ENCODE measurements at regions not wholly inside any gene's neighbourhood (a gene's known extent, or its start where the extent isn't known, plus 50 kb on each side); places are given as distances from the start of the nearest gene placed in this dataset.

DNA sequence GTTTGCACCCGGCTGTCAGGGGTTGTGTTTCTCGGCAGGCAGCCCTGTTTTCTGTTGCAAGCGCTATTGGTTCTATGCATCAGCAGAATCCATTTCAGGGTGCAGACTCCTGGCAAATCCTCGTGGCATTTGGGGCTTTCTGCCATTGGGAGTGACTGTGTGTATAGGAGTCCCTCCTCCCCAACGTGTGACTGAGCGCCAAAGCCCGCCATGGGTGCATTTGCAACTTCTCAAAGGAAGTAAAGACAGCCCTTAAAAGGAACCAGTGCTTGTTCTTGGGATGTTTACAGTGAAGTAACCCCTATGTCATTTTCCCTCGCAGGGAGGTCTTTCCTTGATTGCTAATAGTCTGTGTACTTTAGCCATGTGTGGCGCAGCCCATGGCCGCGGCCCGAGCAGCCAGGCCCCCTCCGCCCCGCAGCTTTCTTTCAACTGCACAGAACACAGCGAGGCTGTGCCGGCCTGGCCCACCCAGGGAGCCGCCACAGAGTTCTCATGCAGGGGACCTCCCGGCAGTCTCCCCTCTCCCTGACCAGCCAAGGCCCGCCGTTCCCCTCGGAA, 175.6 kb downstream of the HSD17B3 start:
- Histone ChIP-seq H3F3A (ENCODE audit: insufficient read depth, low read length, poor library complexity, severe bottlenecking) (no peaks in the 10 kb centered on the region), H3K9me3 (ENCODE audit: low read length) (no peaks in the 10 kb centered on the region), H3K4me3 (ENCODE audit: low read length) (no peak overlapping the region), H3K4me2 (ENCODE audit: low read length) (no peak overlapping the region), H3K79me2 (replicated peaks; ENCODE audit: insufficient read depth, low read length) (no peaks in the 10 kb centered on the region), H4K20me1 (ENCODE audit: insufficient read depth) (no peaks in the 10 kb centered on the region), H3K27me3 (ENCODE audit: insufficient read depth, low read depth, low read length) (peaks cover 83% of the 10 kb centered on the region), H3K9me2 (ENCODE audit: insufficient read depth, low read length) (no peaks in the 10 kb centered on the region), H3K36me3 (ENCODE audit: insufficient read depth, low read length) (no peaks in the 10 kb centered on the region), H2AFZ (ENCODE audit: low read depth, low read length) (no peak overlapping the region), H3K9ac (ENCODE audit: low read length) (no peak overlapping the region), H3K27ac (ENCODE audit: low read length) (no peak overlapping the region)
- TF ChIP-seq MXI1 (conservative IDR thresholded peaks at IDR 0.05; ENCODE audit: poor library complexity, severe bottlenecking) (no peak), CTCF (IDR thresholded peaks at IDR 0.05; ENCODE audit: poor library complexity, severe bottlenecking) (no peak), RAD21 (conservative IDR thresholded peaks at IDR 0.05) (no peak), EP300 (conservative IDR thresholded peaks at IDR 0.05; ENCODE audit: poor library complexity, severe bottlenecking) (no peak), SMC3 (conservative IDR thresholded peaks at IDR 0.05; ENCODE audit: poor library complexity) (no peak), TAF1 (IDR thresholded peaks at IDR 0.05; ENCODE audit: low read depth) (no peak), POLR2AphosphoS5 (IDR thresholded peaks at IDR 0.05) (no peak)

- no peak overlapping the region for H2AFZ ChIP-seq (ENCODE audit: low read depth, low read length)
- TF ChIP-seq SMC3 (conservative IDR thresholded peaks at IDR 0.05; ENCODE audit: poor library complexity) = no peak
- TF ChIP-seq, protein P1, sequence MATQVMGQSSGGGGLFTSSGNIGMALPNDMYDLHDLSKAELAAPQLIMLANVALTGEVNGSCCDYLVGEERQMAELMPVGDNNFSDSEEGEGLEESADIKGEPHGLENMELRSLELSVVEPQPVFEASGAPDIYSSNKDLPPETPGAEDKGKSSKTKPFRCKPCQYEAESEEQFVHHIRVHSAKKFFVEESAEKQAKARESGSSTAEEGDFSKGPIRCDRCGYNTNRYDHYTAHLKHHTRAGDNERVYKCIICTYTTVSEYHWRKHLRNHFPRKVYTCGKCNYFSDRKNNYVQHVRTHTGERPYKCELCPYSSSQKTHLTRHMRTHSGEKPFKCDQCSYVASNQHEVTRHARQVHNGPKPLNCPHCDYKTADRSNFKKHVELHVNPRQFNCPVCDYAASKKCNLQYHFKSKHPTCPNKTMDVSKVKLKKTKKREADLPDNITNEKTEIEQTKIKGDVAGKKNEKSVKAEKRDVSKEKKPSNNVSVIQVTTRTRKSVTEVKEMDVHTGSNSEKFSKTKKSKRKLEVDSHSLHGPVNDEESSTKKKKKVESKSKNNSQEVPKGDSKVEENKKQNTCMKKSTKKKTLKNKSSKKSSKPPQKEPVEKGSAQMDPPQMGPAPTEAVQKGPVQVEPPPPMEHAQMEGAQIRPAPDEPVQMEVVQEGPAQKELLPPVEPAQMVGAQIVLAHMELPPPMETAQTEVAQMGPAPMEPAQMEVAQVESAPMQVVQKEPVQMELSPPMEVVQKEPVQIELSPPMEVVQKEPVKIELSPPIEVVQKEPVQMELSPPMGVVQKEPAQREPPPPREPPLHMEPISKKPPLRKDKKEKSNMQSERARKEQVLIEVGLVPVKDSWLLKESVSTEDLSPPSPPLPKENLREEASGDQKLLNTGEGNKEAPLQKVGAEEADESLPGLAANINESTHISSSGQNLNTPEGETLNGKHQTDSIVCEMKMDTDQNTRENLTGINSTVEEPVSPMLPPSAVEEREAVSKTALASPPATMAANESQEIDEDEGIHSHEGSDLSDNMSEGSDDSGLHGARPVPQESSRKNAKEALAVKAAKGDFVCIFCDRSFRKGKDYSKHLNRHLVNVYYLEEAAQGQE (IDR thresholded peaks at IDR 0.05; ENCODE audit: borderline replicate concordance) = no peak
- no peak for TF ChIP-seq TAF1 (IDR thresholded peaks at IDR 0.05; ENCODE audit: low read depth)
- no peak for TF ChIP-seq MXI1 (conservative IDR thresholded peaks at IDR 0.05; ENCODE audit: poor library complexity, severe bottlenecking)
- no peak for TF ChIP-seq CTCF (IDR thresholded peaks at IDR 0.05; ENCODE audit: poor library complexity, severe bottlenecking)
- no peak for TF ChIP-seq EP300 (conservative IDR thresholded peaks at IDR 0.05; ENCODE audit: poor library complexity, severe bottlenecking)
- no peak for TF ChIP-seq EZH2 (IDR thresholded peaks at IDR 0.05; ENCODE audit: borderline replicate concordance, insufficient read depth, low read length, poor library complexity, severe bottlenecking)
- TF ChIP-seq POLR2AphosphoS5 (IDR thresholded peaks at IDR 0.05) = no peak
- no peak for TF ChIP-seq RAD21 (conservative IDR thresholded peaks at IDR 0.05)
- no peak overlapping the region for H3K27ac ChIP-seq (ENCODE audit: low read length)
Observed at GRCh38 chr9:96125624-96126023, 176.4 kb downstream of the HSD17B3 start.

More at GRCh38 chr9:96125624-96126023, 176.4 kb downstream of the HSD17B3 start:
- Histone ChIP-seq H3K36me3 (ENCODE audit: insufficient read depth, low read length) (no peaks in the 10 kb centered on the region), H3K9me2 (ENCODE audit: insufficient read depth, low read length) (no peaks in the 10 kb centered on the region), H3F3A (ENCODE audit: insufficient read depth, low read length, poor library complexity, severe bottlenecking) (no peaks in the 10 kb centered on the region), H3K27me3 (ENCODE audit: insufficient read depth, low read depth, low read length) (peaks cover 75% of the 10 kb centered on the region), H3K79me2 (replicated peaks; ENCODE audit: insufficient read depth, low read length) (no peaks in the 10 kb centered on the region), H4K20me1 (ENCODE audit: insufficient read depth) (no peaks in the 10 kb centered on the region), H3K4me2 (ENCODE audit: low read length) (no peak overlapping the region), H3K9ac (ENCODE audit: low read length) (no peak overlapping the region), H3K4me3 (ENCODE audit: low read length) (no peak overlapping the region), H3K9me3 (ENCODE audit: low read length) (no peaks in the 10 kb centered on the region)

Measured in neural cell (in vitro differentiated cells).